IMR-90 (cell line): ENCODE measurements at regions not wholly inside any gene's neighbourhood (a gene's known extent, or its start where the extent isn't known, plus 50 kb on each side); places are given as distances from the start of the nearest gene placed in this dataset.

ENCODE experiments used
- ATAC-seq: fragments of 200-7000 bp; cut with Tn5 transposase; 2 replicates; pipeline ENCODE4 v1.9.1; 2020; ENCODE audit warnings: low read depth, mild to moderate bottlenecking, moderate library complexity
- BruUV-seq: library from RNA; stranded (reverse); fragments of 400-500 nt; replicated peaks from 2 replicates; lab custom pipeline; 2021; lab: Mats Ljungman, UMichigan
- CTCF ChIA-PET: fragments of 300-600 bp; formaldehyde crosslinking; extraction: SDS; loops from one replicate; lab custom pipeline; 2021; ENCODE audit warnings: antibody characterized with exemption; lab: Yijun Ruan, JAX
- POLR2A ChIA-PET: fragments of 300-600 bp; sonication (Branson Sonifier 250); formaldehyde crosslinking; loops from one replicate; lab custom pipeline; 2022; ENCODE audit warnings: antibody characterized with exemption; ENCODE audit not compliant: unreplicated experiment; lab: Charles Lee
- DNase-seq: peaks from one replicate; pipeline ENCODE4 v3.0.0; 2013
- H2AFZ ChIP-seq: replicated peaks from 2 replicates; pipeline ENCODE3; 2013; ENCODE audit warnings: low read length, mild to moderate bottlenecking; ENCODE audit not compliant: poor library complexity
- H2AK5ac ChIP-seq: 2 replicates; pipeline ENCODE4 v1.6.1; 2013; ENCODE audit warnings: low read depth, low read length, inconsistent platforms
- H2AK9ac ChIP-seq: replicated peaks from 2 replicates; pipeline ENCODE3; 2013; ENCODE audit warnings: mild to moderate bottlenecking, low read depth, low read length, moderate library complexity; ENCODE audit not compliant: poor library complexity
- H2BK120ac ChIP-seq: 2 replicates; pipeline ENCODE4 v1.6.1; 2013; ENCODE audit warnings: low read depth, low read length, inconsistent platforms
- H2BK15ac ChIP-seq: 3 replicates; pipeline ENCODE4 v1.6.1; 2013; ENCODE audit warnings: low read depth, low read length, inconsistent platforms
- H2BK20ac ChIP-seq: 2 replicates; pipeline ENCODE4 v1.6.1; 2013; ENCODE audit warnings: low read depth, mild to moderate bottlenecking, inconsistent platforms, low read length, moderate library complexity
- H2BK5ac ChIP-seq: 2 replicates; pipeline ENCODE4 v1.6.1; 2013; ENCODE audit warnings: mild to moderate bottlenecking, low read depth, low read length, inconsistent platforms; ENCODE audit not compliant: poor library complexity, severe bottlenecking
- H3K14ac ChIP-seq: replicated peaks from 2 replicates; pipeline ENCODE4 v1.6.1; 2013; ENCODE audit warnings: low read depth, low read length, inconsistent platforms
- H3K18ac ChIP-seq: 2 replicates; pipeline ENCODE4 v1.6.1; 2013; ENCODE audit warnings: low read depth, low read length, control low read depth
- H3K23ac ChIP-seq: 2 replicates; pipeline ENCODE4 v1.6.1; 2013; ENCODE audit warnings: low read depth, low read length, inconsistent platforms
- H3K27ac ChIP-seq: 2 replicates; pipeline ENCODE4 v1.5.1; 2013; ENCODE audit warnings: mild to moderate bottlenecking, control low read depth, low read length; ENCODE audit not compliant: insufficient read depth
- H3K27me3 ChIP-seq: 2 replicates; pipeline ENCODE4 v1.6.1; 2013; ENCODE audit warnings: low read length; ENCODE audit not compliant: control insufficient read depth, insufficient read depth
- H3K36me3 ChIP-seq: 2 replicates; pipeline ENCODE4 v1.6.1; 2013; ENCODE audit warnings: low read length, mixed read lengths; ENCODE audit not compliant: control insufficient read depth, insufficient read depth
- H3K4ac ChIP-seq: 2 replicates; pipeline ENCODE4 v1.6.1; 2013; ENCODE audit warnings: low read depth, low read length, inconsistent platforms
- H3K4me1 ChIP-seq: 2 replicates; pipeline ENCODE4 v1.6.1; 2013; ENCODE audit warnings: low read length, mixed read lengths; ENCODE audit not compliant: control insufficient read depth, insufficient read depth
- H3K4me2 ChIP-seq: 2 replicates; pipeline ENCODE4 v1.6.1; 2013; ENCODE audit warnings: low read depth, mild to moderate bottlenecking, control low read depth, low read length, moderate library complexity
- H3K4me3 ChIP-seq: 2 replicates; pipeline ENCODE4 v1.5.1; 2013; ENCODE audit warnings: low read depth, mild to moderate bottlenecking, control low read depth, low read length, moderate library complexity; ENCODE audit not compliant: insufficient read depth
- H3K56ac ChIP-seq: 2 replicates; pipeline ENCODE4 v1.6.1; 2013; ENCODE audit warnings: low read length, inconsistent platforms; ENCODE audit not compliant: insufficient read depth; ENCODE audit errors: extremely low read depth
- H3K79me1 ChIP-seq, 2 experiments: 2 replicates each; pipeline ENCODE4 v1.6.1; 2013; ENCODE audit warnings: low read length in 2 of 2, inconsistent platforms in 1 of 2, low read depth in 1 of 2
- H3K9ac ChIP-seq: 2 replicates; pipeline ENCODE4 v1.6.1; 2013; ENCODE audit warnings: low read depth, low read length, control low read depth
- H3K9me1 ChIP-seq: 2 replicates; pipeline ENCODE4 v1.6.1; 2013; ENCODE audit warnings: low read length, inconsistent platforms; ENCODE audit not compliant: insufficient read depth
- H3K9me3 ChIP-seq: 2 replicates; pipeline ENCODE4 v1.6.1; 2013; ENCODE audit warnings: low read length; ENCODE audit not compliant: control insufficient read depth, insufficient read depth
- H4K20me1 ChIP-seq: 2 replicates; pipeline ENCODE4 v1.6.1; 2013; ENCODE audit warnings: low read length, inconsistent platforms; ENCODE audit not compliant: insufficient read depth
- H4K5ac ChIP-seq: 2 replicates; pipeline ENCODE4 v1.6.1; 2013; ENCODE audit warnings: mild to moderate bottlenecking, low read depth, low read length, control low read depth
- H4K8ac ChIP-seq, 2 experiments: 2 replicates each; pipeline ENCODE4 v1.6.1; 2013; ENCODE audit warnings: low read depth in 2 of 2, low read length in 2 of 2, control low read depth in 1 of 2, inconsistent platforms in 1 of 2
- H4K91ac ChIP-seq: 2 replicates; pipeline ENCODE4 v1.6.1; 2013; ENCODE audit warnings: low read depth, low read length, inconsistent platforms; ENCODE audit not compliant: insufficient read depth
- CEBPB ChIP-seq: IDR thresholded peaks from 2 replicates; pipeline ENCODE4 v1.6.1; 2012; ENCODE audit warnings: low read depth, low read length, improper control_type of control experiment
- FOS ChIP-seq: fragments of 150-350 bp; IDR thresholded peaks from 2 replicates; pipeline ENCODE4 v1.6.1; 2016; ENCODE audit warnings: low read depth, low read length
- NFE2L2 ChIP-seq: fragments of 150-350 bp; IDR thresholded peaks from 2 replicates; pipeline ENCODE4 v1.6.1; 2016; ENCODE audit warnings: low read depth, mild to moderate bottlenecking, low read length
- WGBS, 2 experiments: methylation state at CpG; one replicate each; pipeline versions ENCODE4 v1.1.5 to v1.1.7; 2013; ENCODE audit warnings: missing lambda C conversion rate in 2 of 2; ENCODE audit not compliant: insufficient read length in 1 of 2; ENCODE audit errors: extremely low coverage in 2 of 2; 5-methylcytosine and 5-hydroxymethylcytosine counted together
- dilution Hi-C: fragments of 300-500 bp; cut with HindIII; formaldehyde crosslinking; loops from one replicate; pipeline ENCODE4 v1.14.3; 2018; ENCODE audit warnings: low sequenced_read_pairs; ENCODE audit not compliant: unreplicated experiment
- in situ Hi-C: fragments of 300-500 bp; cut with MboI; formaldehyde crosslinking; loops from 3 replicates; pipeline ENCODE4 v1.14.3; 2019; ENCODE audit warnings: low sequenced_read_pairs, inconsistent platforms, mixed read lengths
- intact Hi-C: fragments of 100-400 bp; cut with micrococcal nuclease; formaldehyde crosslinking; loops from 2 replicates; pipeline ENCODE4 v1.10.0; 2022
- TF ChIP-seq, protein P1 (sequence below): conservative IDR thresholded peaks from 2 replicates; pipeline ENCODE4 v1.5.1; 2012; ENCODE audit warnings: mild to moderate bottlenecking, low read depth, low read length, improper control_type of control experiment

- Histone ChIP-seq H3K14ac (no peak overlapping the region), H3K4ac (no peak overlapping the region), H2AFZ (no peak overlapping the region), H2BK20ac (no peak overlapping the region), H4K20me1 (no peaks in the 10 kb centered on the region), H4K5ac (no peak overlapping the region), H2BK5ac (no peak overlapping the region), H3K9me3 (no peaks in the 10 kb centered on the region), H2BK15ac (no peak overlapping the region), H3K4me3 (no peak overlapping the region), H3K27ac (no peak overlapping the region), H3K18ac (no peak overlapping the region), H4K91ac (no peak overlapping the region), H3K4me1 (no peaks in the 10 kb centered on the region), H3K36me3 (no peaks in the 10 kb centered on the region), H2AK9ac (no peak overlapping the region), H2BK120ac (no peak overlapping the region), H3K9me1 (no peaks in the 10 kb centered on the region), H4K8ac (no peak overlapping the region), H3K27me3 (no peaks in the 10 kb centered on the region), H3K9ac (no peak overlapping the region), H2AK5ac (no peak overlapping the region), H3K79me1 (no peaks in the 10 kb centered on the region), H3K23ac (no peak overlapping the region), H3K56ac (no peak overlapping the region), H3K4me2 (no peak overlapping the region)
- DNase-seq = no peak
- ChIA-PET CTCF (no interaction called here), POLR2A (no interaction called here)
- BruUV-seq = no TSS peak
- dilution Hi-C loops (no loop called here), intact Hi-C loops (no loop called here), in situ Hi-C loops (no loop called here)
- ATAC-seq = no peak
- WGBS, 2 experiments = no CpG with 5 or more reads among the region's 6 CpGs
- TF ChIP-seq CEBPB (no peak), NFE2L2 (no peak), FOS (no peak)
- TF ChIP-seq, protein P1, sequence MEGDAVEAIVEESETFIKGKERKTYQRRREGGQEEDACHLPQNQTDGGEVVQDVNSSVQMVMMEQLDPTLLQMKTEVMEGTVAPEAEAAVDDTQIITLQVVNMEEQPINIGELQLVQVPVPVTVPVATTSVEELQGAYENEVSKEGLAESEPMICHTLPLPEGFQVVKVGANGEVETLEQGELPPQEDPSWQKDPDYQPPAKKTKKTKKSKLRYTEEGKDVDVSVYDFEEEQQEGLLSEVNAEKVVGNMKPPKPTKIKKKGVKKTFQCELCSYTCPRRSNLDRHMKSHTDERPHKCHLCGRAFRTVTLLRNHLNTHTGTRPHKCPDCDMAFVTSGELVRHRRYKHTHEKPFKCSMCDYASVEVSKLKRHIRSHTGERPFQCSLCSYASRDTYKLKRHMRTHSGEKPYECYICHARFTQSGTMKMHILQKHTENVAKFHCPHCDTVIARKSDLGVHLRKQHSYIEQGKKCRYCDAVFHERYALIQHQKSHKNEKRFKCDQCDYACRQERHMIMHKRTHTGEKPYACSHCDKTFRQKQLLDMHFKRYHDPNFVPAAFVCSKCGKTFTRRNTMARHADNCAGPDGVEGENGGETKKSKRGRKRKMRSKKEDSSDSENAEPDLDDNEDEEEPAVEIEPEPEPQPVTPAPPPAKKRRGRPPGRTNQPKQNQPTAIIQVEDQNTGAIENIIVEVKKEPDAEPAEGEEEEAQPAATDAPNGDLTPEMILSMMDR = no peak
Measured at GRCh38 chr3:187540847-187541246, 129.3 kb downstream of the SST start.
